ENCODE measurements at regions not wholly inside any gene's neighbourhood (a gene's known extent, or its start where the extent isn't known, plus 50 kb on each side); places are given as distances from the start of the nearest gene placed in this dataset.
"Not testable (repeated sequence)": the region's sequence is repeated elsewhere in the genome, so short reads cannot be mapped to it uniquely, and the experiment has no call there.

GRCh38 chr20:55937283-55937682, 68.0 kb downstream of the CBLN4 start:
- H3K27ac Mint-ChIP-seq, result no peak overlapping the region
- DNase-seq (no peak), ATAC-seq (no peak)
- CTCF ChIA-PET, result no interaction called here
- H3K27me3 Mint-ChIP-seq, result no peaks in the 10 kb centered on the region
- no peak overlapping the region for H3K4me3 Mint-ChIP-seq
- H3K4me1 Mint-ChIP-seq, result no peaks in the 10 kb centered on the region
- no peaks in the 10 kb centered on the region for H3K36me3 Mint-ChIP-seq
- H3K9me3 Mint-ChIP-seq (ENCODE audit: low read depth), result peaks cover 14% of the 10 kb centered on the region

DNA sequence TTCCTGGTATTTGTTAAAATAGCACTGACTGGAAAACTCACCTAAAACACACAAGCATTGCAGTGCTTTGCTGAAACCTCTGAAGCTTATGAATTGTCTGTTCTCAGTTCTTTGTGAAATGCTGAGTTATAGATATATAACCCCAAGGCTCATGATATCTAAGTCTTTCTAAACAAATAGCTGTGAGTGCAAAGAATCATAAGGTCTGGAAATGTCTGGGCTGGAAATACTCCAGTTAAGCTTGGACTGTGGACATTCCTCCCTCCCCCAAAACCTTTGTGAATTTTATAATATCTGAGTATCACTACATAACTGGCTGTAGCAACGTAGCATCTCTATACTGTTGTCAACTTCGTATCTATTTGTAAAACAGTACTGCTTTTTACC, 69.1 kb downstream of the CBLN4 start:
- H3K4me1 Mint-ChIP-seq, result no peaks in the 10 kb centered on the region
- DNase-seq, result no peak
- peaks cover 14% of the 10 kb centered on the region for H3K9me3 Mint-ChIP-seq (ENCODE audit: low read depth)
- no peaks in the 10 kb centered on the region for H3K27me3 Mint-ChIP-seq
- CTCF ChIA-PET, result no interaction called here
- no peak overlapping the region for H3K4me3 Mint-ChIP-seq
- no peaks in the 10 kb centered on the region for H3K36me3 Mint-ChIP-seq
- no peak overlapping the region for H3K27ac Mint-ChIP-seq
- no peak for ATAC-seq

- DNase-seq (no peak), ATAC-seq (no peak)
- no peak overlapping the region for H3K27ac Mint-ChIP-seq
- H3K36me3 Mint-ChIP-seq, result no peaks in the 10 kb centered on the region
- H3K4me1 Mint-ChIP-seq, result no peaks in the 10 kb centered on the region
- H3K4me3 Mint-ChIP-seq, result no peak overlapping the region
- CTCF ChIA-PET, result no interaction called here
- H3K27me3 Mint-ChIP-seq, result no peaks in the 10 kb centered on the region
- peaks cover 14% of the 10 kb centered on the region for H3K9me3 Mint-ChIP-seq (ENCODE audit: low read depth)
Measured at GRCh38 chr20:55935448-55936208, 69.7 kb downstream of the CBLN4 start.

DNA sequence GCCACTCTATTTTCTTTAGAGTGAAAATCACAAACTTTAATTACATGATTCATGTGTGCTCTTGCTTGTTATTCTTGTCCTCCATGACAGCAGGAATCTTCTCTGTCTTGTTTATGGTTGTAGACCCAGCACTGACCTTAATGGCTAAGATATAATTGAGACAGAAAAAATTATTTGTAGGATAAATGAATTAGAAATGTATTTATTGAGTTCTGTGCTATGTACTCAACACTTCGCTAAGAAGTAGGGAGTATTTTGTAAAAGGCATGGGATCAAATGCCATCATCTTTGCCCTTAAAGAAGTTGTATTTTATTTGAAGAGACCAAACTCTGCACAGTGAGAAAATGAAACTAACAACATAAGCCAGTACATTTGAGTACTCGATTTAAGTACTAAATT, 71.2 kb downstream of the CBLN4 start:
- H3K36me3 Mint-ChIP-seq, result no peaks in the 10 kb centered on the region

GRCh38 chr20:55930876-55931275, 74.4 kb downstream of the CBLN4 start:
- CTCF ChIA-PET; DNase-seq; H3K27me3 Mint-ChIP-seq; H3K36me3 Mint-ChIP-seq; H3K4me3 Mint-ChIP-seq; H3K27ac Mint-ChIP-seq; ATAC-seq; H3K9me3 Mint-ChIP-seq (ENCODE audit: low read depth); H3K4me1 Mint-ChIP-seq: not testable (repeated sequence)

More for the DNA sequence above, 71.2 kb downstream of the CBLN4 start:
- Mint-ChIP-seq H3K27me3 (no peaks in the 10 kb centered on the region), H3K4me1 (no peaks in the 10 kb centered on the region), H3K9me3 (ENCODE audit: low read depth) (peaks cover 12% of the 10 kb centered on the region), H3K4me3 (no peak overlapping the region), H3K27ac (no peak overlapping the region)
- no peak for ATAC-seq
- CTCF ChIA-PET, result no interaction called here
- DNase-seq, result no peak

DNA sequence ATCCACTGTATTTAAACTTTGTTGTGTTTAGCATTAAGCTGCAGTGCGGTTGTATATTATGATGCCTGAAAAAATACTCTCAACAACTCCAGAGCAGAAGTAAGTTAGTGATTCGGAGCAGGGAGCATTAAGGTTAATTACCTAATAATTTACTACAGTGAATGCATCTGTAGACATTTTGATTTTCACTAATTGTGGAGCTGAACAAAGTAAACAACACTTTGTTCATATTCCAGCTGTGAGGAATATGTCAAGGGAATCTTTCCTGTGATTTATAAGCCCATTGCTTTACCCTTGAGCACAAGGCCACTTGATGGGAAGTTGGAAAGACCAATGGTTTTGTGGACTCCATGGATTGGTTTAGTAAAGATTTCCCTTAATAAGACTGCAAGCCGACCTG, 77.1 kb downstream of the CBLN4 start:
- Mint-ChIP-seq H3K27me3 (no peaks in the 10 kb centered on the region), H3K4me1 (no peaks in the 10 kb centered on the region), H3K4me3 (no peak overlapping the region), H3K9me3 (ENCODE audit: low read depth) (peaks cover 4% of the 10 kb centered on the region), H3K36me3 (no peaks in the 10 kb centered on the region), H3K27ac (no peak overlapping the region)
- ATAC-seq (no peak), DNase-seq (no peak)
- CTCF ChIA-PET, result no interaction called here

- H3K4me1 Mint-ChIP-seq, result no peaks in the 10 kb centered on the region
- H3K27me3 Mint-ChIP-seq, result no peaks in the 10 kb centered on the region
- peaks cover 5% of the 10 kb centered on the region for H3K9me3 Mint-ChIP-seq (ENCODE audit: low read depth)
- H3K27ac Mint-ChIP-seq, result no peak overlapping the region
- H3K4me3 Mint-ChIP-seq, result no peak overlapping the region
- no peak for DNase-seq
- no peak for ATAC-seq
- no peaks in the 10 kb centered on the region for H3K36me3 Mint-ChIP-seq
- CTCF ChIA-PET, result no interaction called here
Measured at GRCh38 chr20:55919956-55920355, 85.4 kb downstream of the CBLN4 start.

- Mint-ChIP-seq H3K27me3 (no peaks in the 10 kb centered on the region), H3K27ac (no peak overlapping the region), H3K36me3 (no peaks in the 10 kb centered on the region), H3K9me3 (ENCODE audit: low read depth) (peaks cover 5% of the 10 kb centered on the region), H3K4me1 (no peaks in the 10 kb centered on the region), H3K4me3 (no peak overlapping the region)
- CTCF ChIA-PET, result no interaction called here
- ATAC-seq (no peak), DNase-seq (no peak)
Measured at GRCh38 chr20:55919319-55919718, 86.0 kb downstream of the CBLN4 start.

- no peaks in the 10 kb centered on the region for H3K27me3 Mint-ChIP-seq
- ATAC-seq (no peak), DNase-seq (no peak)
- no peak overlapping the region for H3K27ac Mint-ChIP-seq
- peaks cover 5% of the 10 kb centered on the region for H3K9me3 Mint-ChIP-seq (ENCODE audit: low read depth)
- H3K36me3 Mint-ChIP-seq, result no peaks in the 10 kb centered on the region
- no peaks in the 10 kb centered on the region for H3K4me1 Mint-ChIP-seq
- H3K4me3 Mint-ChIP-seq, result no peak overlapping the region
- CTCF ChIA-PET, result no interaction called here
Measured at GRCh38 chr20:55918471-55918870, 86.8 kb downstream of the CBLN4 start.

GRCh38 chr20:55893031-55893430, 112.3 kb downstream of the CBLN4 start:
- Mint-ChIP-seq H3K9me3 (ENCODE audit: low read depth) (peaks cover 7% of the 10 kb centered on the region), H3K4me1 (no peaks in the 10 kb centered on the region), H3K27me3 (no peaks in the 10 kb centered on the region), H3K4me3 (no peak overlapping the region), H3K36me3 (no peaks in the 10 kb centered on the region), H3K27ac (no peak overlapping the region)
- DNase-seq, result no peak
- CTCF ChIA-PET, result no interaction called here
- no peak for ATAC-seq

GRCh38 chr20:55888685-55889084, 116.6 kb downstream of the CBLN4 start:
- Mint-ChIP-seq H3K4me3 (no peak overlapping the region), H3K9me3 (ENCODE audit: low read depth) (peaks cover 10% of the 10 kb centered on the region), H3K27me3 (no peaks in the 10 kb centered on the region), H3K4me1 (no peaks in the 10 kb centered on the region), H3K27ac (no peak overlapping the region), H3K36me3 (no peaks in the 10 kb centered on the region)
- no peak for ATAC-seq
- DNase-seq, result no peak
- CTCF ChIA-PET, result no interaction called here

GRCh38 chr20:55882910-55883309, 122.4 kb downstream of the CBLN4 start:
- ATAC-seq (no peak), DNase-seq (no peak)
- Mint-ChIP-seq H3K27ac (no peak overlapping the region), H3K4me3 (no peak overlapping the region), H3K9me3 (ENCODE audit: low read depth) (peaks cover 4% of the 10 kb centered on the region), H3K36me3 (no peaks in the 10 kb centered on the region), H3K27me3 (no peaks in the 10 kb centered on the region), H3K4me1 (no peaks in the 10 kb centered on the region)
- CTCF ChIA-PET, result no interaction called here

DNA sequence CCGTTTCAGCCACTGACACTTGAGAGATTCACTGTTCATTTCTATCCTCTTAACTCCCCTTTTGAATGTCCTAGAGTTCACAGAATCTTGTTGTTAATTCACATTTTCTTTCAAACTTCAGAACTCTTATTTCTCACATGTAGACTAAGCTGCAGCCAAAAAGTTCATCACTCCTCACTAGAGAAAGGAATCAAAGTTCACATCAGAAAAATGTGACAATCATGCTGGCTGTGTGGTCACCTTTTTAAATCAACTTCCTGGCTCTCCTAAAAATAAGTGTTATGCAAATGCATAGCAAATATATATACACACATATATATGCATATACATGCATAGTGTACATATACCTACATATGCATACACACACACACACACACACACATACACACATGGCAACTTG, 123.0 kb downstream of the CBLN4 start:
- Mint-ChIP-seq H3K4me3 (no peak overlapping the region), H3K27ac (no peak overlapping the region), H3K9me3 (ENCODE audit: low read depth) (peaks cover 4% of the 10 kb centered on the region), H3K36me3 (no peaks in the 10 kb centered on the region), H3K4me1 (no peaks in the 10 kb centered on the region), H3K27me3 (no peaks in the 10 kb centered on the region)
- CTCF ChIA-PET, result no interaction called here
- no peak for ATAC-seq
- DNase-seq, result no peak

GRCh38 chr20:55881204-55881603, 124.1 kb downstream of the CBLN4 start:
- CTCF ChIA-PET, result no interaction called here
- H3K4me3 Mint-ChIP-seq, result no peak overlapping the region
- H3K27me3 Mint-ChIP-seq, result no peaks in the 10 kb centered on the region

GRCh38 chr20:55880361-55880760, 125.0 kb downstream of the CBLN4 start:
- no peak for ATAC-seq
- no peaks in the 10 kb centered on the region for H3K36me3 Mint-ChIP-seq
- H3K4me1 Mint-ChIP-seq, result no peaks in the 10 kb centered on the region
- no peak for DNase-seq
- peaks cover 4% of the 10 kb centered on the region for H3K9me3 Mint-ChIP-seq (ENCODE audit: low read depth)
- no peak overlapping the region for H3K4me3 Mint-ChIP-seq
- CTCF ChIA-PET, result no interaction called here
- H3K27me3 Mint-ChIP-seq, result no peaks in the 10 kb centered on the region
- H3K27ac Mint-ChIP-seq, result no peak overlapping the region

More at GRCh38 chr20:55881204-55881603, 124.1 kb downstream of the CBLN4 start:
- no peaks in the 10 kb centered on the region for H3K36me3 Mint-ChIP-seq
- peaks cover 4% of the 10 kb centered on the region for H3K9me3 Mint-ChIP-seq (ENCODE audit: low read depth)
- H3K4me1 Mint-ChIP-seq, result no peaks in the 10 kb centered on the region
- no peak overlapping the region for H3K27ac Mint-ChIP-seq
- DNase-seq (no peak), ATAC-seq (no peak)
